HEK293 (cell line): ENCODE measurements at regions not wholly inside any gene's neighbourhood (a gene's known extent, or its start where the extent isn't known, plus 50 kb on each side); places are given as distances from the start of the nearest gene placed in this dataset.

Source experiments
- CTCF ChIA-PET: fragments of 350-600 bp; formaldehyde crosslinking; extraction: SDS; loops from one replicate; lab custom pipeline; 2021; ENCODE audit warnings: antibody characterized with exemption; lab: Yijun Ruan, JAX
- POLR2A ChIA-PET: fragments of 300-600 bp; formaldehyde crosslinking; extraction: SDS; loops from one replicate; lab custom pipeline; 2020; ENCODE audit warnings: antibody characterized with exemption, inconsistent platforms; lab: Yijun Ruan, JAX
- H3K27ac ChIP-seq: fragments of 200-500 bp; sonication (Bioruptor generic); 2 replicates; pipeline ENCODE4 v1.5.1; 2014; ENCODE audit warnings: low read depth, low read length, control low read depth, inconsistent platforms; ENCODE audit errors: extremely low read depth
- H3K36me3 ChIP-seq, 2 experiments: fragments of 200-500 bp in 1 of 2; sonication (Bioruptor generic) in 1 of 2; 1 replicate in 1 of 2; 2 replicates in 1 of 2; pipeline ENCODE4 v1.5.1; 2014 to 2017; ENCODE audit warnings: inconsistent platforms in 2 of 2, low read length in 2 of 2; ENCODE audit not compliant: control insufficient read depth in 2 of 2, insufficient read depth in 1 of 2
- H3K4me1 ChIP-seq: fragments of 200-500 bp; sonication (Bioruptor generic); 2 replicates; pipeline ENCODE4 v1.5.1; 2014; ENCODE audit warnings: mild to moderate bottlenecking, low read length, inconsistent platforms; ENCODE audit not compliant: control insufficient read depth, insufficient read depth
- H3K4me3 ChIP-seq: 2 replicates; pipeline ENCODE4 v1.5.1; 2011; ENCODE audit warnings: low read depth, mild to moderate bottlenecking, control low read depth, low read length, moderate library complexity
- H3K9me3 ChIP-seq: fragments of 200-500 bp; sonication (Bioruptor generic); 2 replicates; pipeline ENCODE4 v1.5.1; 2014; ENCODE audit warnings: low read depth, low read length, inconsistent platforms; ENCODE audit not compliant: control insufficient read depth, insufficient read depth
- GLI4 ChIP-seq: fragments of 450-650 bp; formaldehyde crosslinking; IDR thresholded peaks from 2 replicates; pipeline ENCODE4 v1.5.1; 2016; ENCODE audit warnings: missing biosample characterization, missing genetic modification characterization
- GLIS2 ChIP-seq: fragments of 450-650 bp; formaldehyde crosslinking; IDR thresholded peaks from 2 replicates; pipeline ENCODE4 v1.5.1; 2016; ENCODE audit warnings: missing biosample characterization, missing genetic modification characterization
- HOXC10 ChIP-seq: sonication (generic); formaldehyde crosslinking; IDR thresholded peaks from 2 replicates; pipeline ENCODE4 v1.8.1; 2023; ENCODE audit warnings: mild to moderate bottlenecking, missing genetic modification reagents
- INSM2 ChIP-seq: fragments of 450-650 bp; formaldehyde crosslinking; IDR thresholded peaks from 2 replicates; pipeline ENCODE4 v1.5.1; 2016; ENCODE audit warnings: missing biosample characterization, missing genetic modification characterization
- MYNN ChIP-seq: fragments of 450-650 bp; formaldehyde crosslinking; IDR thresholded peaks from 2 replicates; pipeline ENCODE4 v1.5.1; 2016; ENCODE audit warnings: missing biosample characterization, missing genetic modification characterization, borderline replicate concordance
- REST ChIP-seq: fragments of 450-650 bp; formaldehyde crosslinking; IDR thresholded peaks from 2 replicates; pipeline ENCODE4 v1.5.1; 2016; ENCODE audit warnings: missing biosample characterization, missing genetic modification characterization
- YY2 ChIP-seq: fragments of 450-650 bp; formaldehyde crosslinking; IDR thresholded peaks from 2 replicates; pipeline ENCODE4 v1.5.1; 2016; ENCODE audit warnings: missing biosample characterization, missing genetic modification characterization
- ZBTB6 ChIP-seq: fragments of 450-650 bp; formaldehyde crosslinking; IDR thresholded peaks from 2 replicates; pipeline ENCODE4 v1.5.1; 2017; ENCODE audit warnings: missing biosample characterization, missing genetic modification characterization
- ZIC2 ChIP-seq: fragments of 450-650 bp; formaldehyde crosslinking; IDR thresholded peaks from 2 replicates; pipeline ENCODE4 v1.5.1; 2016; ENCODE audit warnings: missing biosample characterization, missing genetic modification characterization
- ZNF146 ChIP-seq: fragments of 450-650 bp; formaldehyde crosslinking; IDR thresholded peaks from 2 replicates; pipeline ENCODE4 v1.5.1; 2016; ENCODE audit warnings: missing biosample characterization, missing genetic modification characterization
- ZNF2 ChIP-seq: fragments of 450-650 bp; formaldehyde crosslinking; IDR thresholded peaks from 2 replicates; pipeline ENCODE4 v1.5.1; 2016; ENCODE audit warnings: missing biosample characterization, missing genetic modification characterization
- ZNF221 ChIP-seq: fragments of 450-650 bp; formaldehyde crosslinking; IDR thresholded peaks from 2 replicates; pipeline ENCODE4 v1.5.1; 2017; ENCODE audit warnings: missing biosample characterization, missing genetic modification characterization, borderline replicate concordance
- ZNF24 ChIP-seq: fragments of 450-650 bp; formaldehyde crosslinking; IDR thresholded peaks from 2 replicates; pipeline ENCODE4 v1.5.1; 2016; ENCODE audit warnings: missing biosample characterization, missing genetic modification characterization
- ZNF311 ChIP-seq: fragments of 450-650 bp; formaldehyde crosslinking; IDR thresholded peaks from 2 replicates; pipeline ENCODE4 v1.5.1; 2017; ENCODE audit warnings: missing biosample characterization, missing genetic modification characterization, borderline replicate concordance
- ZNF350 ChIP-seq: fragments of 450-650 bp; formaldehyde crosslinking; IDR thresholded peaks from 2 replicates; pipeline ENCODE4 v1.5.0; 2017; ENCODE audit warnings: missing biosample characterization, mild to moderate bottlenecking, missing genetic modification characterization
- ZNF37A ChIP-seq: fragments of 450-650 bp; IDR thresholded peaks from 2 replicates; pipeline ENCODE4 v1.5.1; 2018; ENCODE audit warnings: missing biosample characterization, missing genetic modification characterization
- ZNF404 ChIP-seq: fragments of 450-650 bp; formaldehyde crosslinking; IDR thresholded peaks from 2 replicates; pipeline ENCODE4 v1.5.1; 2017; ENCODE audit warnings: missing biosample characterization, missing genetic modification characterization
- ZNF426 ChIP-seq: fragments of 450-650 bp; formaldehyde crosslinking; IDR thresholded peaks from 2 replicates; pipeline ENCODE4 v1.5.1; 2017; ENCODE audit warnings: missing biosample characterization, missing genetic modification characterization, mild to moderate bottlenecking, inconsistent platforms, moderate library complexity
- ZNF473 ChIP-seq: fragments of 450-650 bp; formaldehyde crosslinking; IDR thresholded peaks from 2 replicates; pipeline ENCODE4 v1.5.1; 2017; ENCODE audit warnings: missing biosample characterization, missing genetic modification characterization
- ZNF48 ChIP-seq: fragments of 450-650 bp; formaldehyde crosslinking; IDR thresholded peaks from 2 replicates; pipeline ENCODE4 v1.5.1; 2016; ENCODE audit warnings: missing biosample characterization, missing genetic modification characterization
- ZNF585B ChIP-seq: fragments of 450-650 bp; formaldehyde crosslinking; IDR thresholded peaks from 2 replicates; pipeline ENCODE4 v1.5.1; 2016; ENCODE audit warnings: missing biosample characterization, missing genetic modification characterization
- ZNF610 ChIP-seq: fragments of 450-650 bp; formaldehyde crosslinking; IDR thresholded peaks from 2 replicates; pipeline ENCODE4 v1.5.1; 2016; ENCODE audit warnings: missing biosample characterization, missing genetic modification characterization, borderline replicate concordance
- ZNF624 ChIP-seq: fragments of 450-650 bp; formaldehyde crosslinking; IDR thresholded peaks from 2 replicates; pipeline ENCODE4 v1.5.1; 2017; ENCODE audit warnings: missing biosample characterization, missing genetic modification characterization
- ZNF626 ChIP-seq: fragments of 450-650 bp; sonication (Bioruptor Pico); formaldehyde crosslinking; IDR thresholded peaks from 2 replicates; pipeline ENCODE4 v1.5.1; 2018; ENCODE audit warnings: missing biosample characterization, missing genetic modification characterization, inconsistent platforms
- ZNF677 ChIP-seq: fragments of 450-650 bp; IDR thresholded peaks from 2 replicates; pipeline ENCODE4 v1.5.0; 2018; ENCODE audit warnings: missing biosample characterization, mild to moderate bottlenecking, missing genetic modification characterization, moderate library complexity
- ZNF692 ChIP-seq: fragments of 450-650 bp; formaldehyde crosslinking; IDR thresholded peaks from 2 replicates; pipeline ENCODE4 v1.5.1; 2016; ENCODE audit warnings: missing biosample characterization, missing genetic modification characterization
- ZNF704 ChIP-seq: fragments of 450-650 bp; formaldehyde crosslinking; IDR thresholded peaks from 2 replicates; pipeline ENCODE4 v1.5.1; 2016; ENCODE audit warnings: missing biosample characterization, missing genetic modification characterization
- ZNF768 ChIP-seq: fragments of 450-650 bp; formaldehyde crosslinking; IDR thresholded peaks from 2 replicates; pipeline ENCODE4 v1.5.1; 2018; ENCODE audit warnings: missing biosample characterization, mild to moderate bottlenecking, missing genetic modification characterization
- ZNF785 ChIP-seq: fragments of 450-650 bp; formaldehyde crosslinking; IDR thresholded peaks from 2 replicates; pipeline ENCODE4 v1.5.1; 2016; ENCODE audit warnings: missing biosample characterization, missing genetic modification characterization

- ChIA-PET CTCF (interaction anchor here (0.8 kb wide), 1 partner anchor 1707 kb away, joined by 4 read pairs; no protein-coding TSS in a partner anchor), POLR2A (no interaction called here)
- no peaks in the 10 kb centered on the region for H3K36me3 ChIP-seq
- H3K4me3 ChIP-seq: no peak overlapping the region
- H3K9me3 ChIP-seq: no peaks in the 10 kb centered on the region
- H3K4me1 ChIP-seq: no peaks in the 10 kb centered on the region
- no peak overlapping the region for H3K27ac ChIP-seq
- TF ChIP-seq ZNF37A (tag by site-specific recombination) (no peak), ZNF692 (tag by site-specific recombination) (no peak), YY2 (no peak), ZNF704 (tag by site-specific recombination) (no peak), ZNF350 (tag by site-specific recombination) (no peak), ZNF610 (tag by site-specific recombination) (no peak), ZNF785 (tag by site-specific recombination) (no peak), REST (tag by site-specific recombination) (no peak), ZNF768 (no peak), ZNF221 (tag by site-specific recombination) (no peak), ZNF626 (tag by site-specific recombination) (no peak), ZNF24 (tag by site-specific recombination) (no peak), ZNF473 (tag by site-specific recombination) (no peak), ZNF624 (tag by site-specific recombination) (no peak), ZNF48 (tag by site-specific recombination) (no peak), ZNF146 (tag by site-specific recombination) (no peak), ZNF585B (no peak), ZNF2 (no peak), GLI4 (tag by site-specific recombination) (no peak), HOXC10 (CRISPR knock-in tag) (no peak)
Observed at GRCh38 chr6:102820098-102820497, 1426.6 kb downstream of the GRIK2 start.

GRCh38 chr6:102815207-102815606, 1421.7 kb downstream of the GRIK2 start:
- Histone ChIP-seq H3K9me3 (no peaks in the 10 kb centered on the region), H3K4me3 (no peak overlapping the region), H3K27ac (no peak overlapping the region), H3K4me1 (no peaks in the 10 kb centered on the region), H3K36me3 (no peaks in the 10 kb centered on the region)
- TF ChIP-seq ZBTB6 (tag by site-specific recombination) (no peak), GLIS2 (tag by site-specific recombination) (no peak), INSM2 (no peak), ZNF677 (tag by site-specific recombination) (no peak), ZIC2 (tag by site-specific recombination) (no peak), ZNF426 (no peak), ZNF311 (tag by site-specific recombination) (no peak), MYNN (no peak), ZNF404 (no peak)
- ChIA-PET CTCF (no interaction called here), POLR2A (no interaction called here)
